Upper lobe of left lung (tissue), 6 donors: ENCODE measurements at regions not wholly inside any gene's neighbourhood (a gene's known extent, or its start where the extent isn't known, plus 50 kb on each side); places are given as distances from the start of the nearest gene placed in this dataset.
A peak's percentile ranks its signal among the peaks of the same experiment; 100 is the strongest.

Experiments
- ATAC-seq, 2 donors: fragments of 200-7000 bp; cut with Tn5 transposase; one replicate each; pipeline ENCODE4 v1.9.1; 2022; ENCODE audit warnings: mild to moderate bottlenecking in 2 of 2, moderate library complexity in 2 of 2; ENCODE audit not compliant: low FRiP score in 2 of 2
- DNase-seq, 2 donors: peaks; one replicate each; pipeline ENCODE4 v3.0.0-alpha.2; 2019 to 2020
- H3K27ac ChIP-seq, 4 donors: fragments of 200-600 bp; sonication (generic); one replicate each; pipeline ENCODE4 v1.5.1; 2016 to 2019
- H3K27me3 ChIP-seq, 4 donors: fragments of 200-600 bp; sonication (generic); one replicate each; pipeline ENCODE4 v1.5.1; 2017 to 2019
- H3K36me3 ChIP-seq, 4 donors: fragments of 200-600 bp; sonication (generic); one replicate each; pipeline ENCODE4 v1.5.1; 2016 to 2019
- H3K4me1 ChIP-seq, 4 donors: fragments of 200-600 bp; sonication (generic); one replicate each; pipeline ENCODE4 v1.5.1; 2018 to 2019
- H3K4me3 ChIP-seq, 4 donors: fragments of 200-600 bp; sonication (generic); one replicate each; pipeline ENCODE4 v1.5.1; 2017 to 2019; ENCODE audit warnings: mild to moderate bottlenecking in 2 of 4, moderate library complexity in 1 of 4
- H3K9me3 ChIP-seq, 4 donors: fragments of 200-600 bp; sonication (generic); one replicate each; pipeline ENCODE4 v1.5.1; 2018 to 2019
- EP300 ChIP-seq, 4 donors: sonication (generic); formaldehyde crosslinking; IDR thresholded peaks; one replicate each; pipeline ENCODE4 v1.5.1; 2017; ENCODE audit warnings: antibody characterized with exemption in 4 of 4, control low read depth in 2 of 4
- POLR2A ChIP-seq, 4 donors: fragments of 450-650 bp; IDR thresholded peaks; one replicate each; pipeline ENCODE4 v1.5.1; 2016 to 2017; ENCODE audit warnings: antibody characterized with exemption in 4 of 4, mild to moderate bottlenecking in 2 of 4
- POLR2AphosphoS5 ChIP-seq, 2 donors: sonication (generic); formaldehyde crosslinking; IDR thresholded peaks; one replicate each; pipeline ENCODE4 v1.5.1; 2017; ENCODE audit warnings: antibody characterized with exemption in 2 of 2
- WGBS, 2 donors: methylation state at CpG; one replicate each; pipeline ENCODE4 v1.1.5; 2017 to 2018; 5-methylcytosine and 5-hydroxymethylcytosine counted together
- TF ChIP-seq, protein P1 (sequence below), 6 experiments: fragments of 450-650 bp in 4 of 6; fragments of 200-600 bp in 2 of 6; sonication (generic) in 2 of 6; IDR thresholded peaks; one replicate each; pipeline ENCODE4 v1.5.1; 2016 to 2019; ENCODE audit warnings: antibody characterized with exemption in 6 of 6
- donor health status: DM: no; HTN: no; CAD: no; lungs with moderate emphysema.
- donor health status: DM: no; HTN: yes; CAD: no; lungs with severe emphysema.

DNA sequence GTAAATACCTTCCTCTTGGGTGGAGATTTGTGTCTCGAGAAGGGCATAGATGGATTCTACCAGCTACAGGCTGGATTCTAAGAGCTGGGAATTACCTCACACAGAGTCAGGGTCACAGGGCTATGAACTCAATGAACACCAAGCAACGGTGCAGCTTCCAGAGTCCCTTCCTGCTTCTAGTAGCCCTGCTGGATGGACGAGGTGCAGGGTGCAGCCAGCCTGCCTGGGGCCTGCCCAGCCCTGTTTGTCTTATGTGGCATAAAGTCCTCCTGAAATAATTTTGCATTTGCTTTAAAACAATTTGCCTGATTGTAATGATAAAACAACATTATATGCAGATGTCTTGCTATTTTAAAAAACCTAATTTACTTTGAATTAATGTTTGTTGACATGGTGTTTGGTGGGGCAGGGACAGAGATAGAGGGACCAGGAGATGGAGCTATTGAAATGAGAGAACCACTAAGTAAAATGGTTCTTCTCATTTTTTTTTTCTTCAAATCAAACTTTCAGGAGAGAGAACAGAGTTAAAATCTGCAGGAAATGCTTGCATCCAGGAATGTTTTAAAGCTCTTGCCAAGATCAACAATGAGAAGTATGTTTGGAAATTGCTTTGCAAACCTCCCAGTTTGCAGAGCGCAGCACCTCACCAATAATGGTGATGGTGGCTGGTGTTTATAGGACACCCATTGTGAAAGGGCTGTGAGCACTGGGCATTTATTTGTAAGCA is 305.4 kb upstream of the PODXL start:
- DNase-seq (peak in 1 of 2 donors; percentile 33), ATAC-seq (no peak)
- Histone ChIP-seq H3K4me1 (peaks cover 0 to 13% (median 0%) of the 10 kb centered on the region in 4 donors), H3K9me3 (no peaks in the 10 kb centered on the region), H3K36me3 (no peaks in the 10 kb centered on the region), H3K27ac (no peak overlapping the region), H3K4me3 (no peak overlapping the region), H3K27me3 (no peaks in the 10 kb centered on the region)
- WGBS, 2 donors = 42 to 49% methylated on average over 4 of the region's 4 CpGs
- TF ChIP-seq EP300 (IDR thresholded peaks at IDR 0.05) (no peak), POLR2AphosphoS5 (IDR thresholded peaks at IDR 0.05) (no peak), POLR2A (IDR thresholded peaks at IDR 0.05) (no peak)
- TF ChIP-seq, protein P1, sequence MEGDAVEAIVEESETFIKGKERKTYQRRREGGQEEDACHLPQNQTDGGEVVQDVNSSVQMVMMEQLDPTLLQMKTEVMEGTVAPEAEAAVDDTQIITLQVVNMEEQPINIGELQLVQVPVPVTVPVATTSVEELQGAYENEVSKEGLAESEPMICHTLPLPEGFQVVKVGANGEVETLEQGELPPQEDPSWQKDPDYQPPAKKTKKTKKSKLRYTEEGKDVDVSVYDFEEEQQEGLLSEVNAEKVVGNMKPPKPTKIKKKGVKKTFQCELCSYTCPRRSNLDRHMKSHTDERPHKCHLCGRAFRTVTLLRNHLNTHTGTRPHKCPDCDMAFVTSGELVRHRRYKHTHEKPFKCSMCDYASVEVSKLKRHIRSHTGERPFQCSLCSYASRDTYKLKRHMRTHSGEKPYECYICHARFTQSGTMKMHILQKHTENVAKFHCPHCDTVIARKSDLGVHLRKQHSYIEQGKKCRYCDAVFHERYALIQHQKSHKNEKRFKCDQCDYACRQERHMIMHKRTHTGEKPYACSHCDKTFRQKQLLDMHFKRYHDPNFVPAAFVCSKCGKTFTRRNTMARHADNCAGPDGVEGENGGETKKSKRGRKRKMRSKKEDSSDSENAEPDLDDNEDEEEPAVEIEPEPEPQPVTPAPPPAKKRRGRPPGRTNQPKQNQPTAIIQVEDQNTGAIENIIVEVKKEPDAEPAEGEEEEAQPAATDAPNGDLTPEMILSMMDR (IDR thresholded peaks at IDR 0.05) = no peak

DNA sequence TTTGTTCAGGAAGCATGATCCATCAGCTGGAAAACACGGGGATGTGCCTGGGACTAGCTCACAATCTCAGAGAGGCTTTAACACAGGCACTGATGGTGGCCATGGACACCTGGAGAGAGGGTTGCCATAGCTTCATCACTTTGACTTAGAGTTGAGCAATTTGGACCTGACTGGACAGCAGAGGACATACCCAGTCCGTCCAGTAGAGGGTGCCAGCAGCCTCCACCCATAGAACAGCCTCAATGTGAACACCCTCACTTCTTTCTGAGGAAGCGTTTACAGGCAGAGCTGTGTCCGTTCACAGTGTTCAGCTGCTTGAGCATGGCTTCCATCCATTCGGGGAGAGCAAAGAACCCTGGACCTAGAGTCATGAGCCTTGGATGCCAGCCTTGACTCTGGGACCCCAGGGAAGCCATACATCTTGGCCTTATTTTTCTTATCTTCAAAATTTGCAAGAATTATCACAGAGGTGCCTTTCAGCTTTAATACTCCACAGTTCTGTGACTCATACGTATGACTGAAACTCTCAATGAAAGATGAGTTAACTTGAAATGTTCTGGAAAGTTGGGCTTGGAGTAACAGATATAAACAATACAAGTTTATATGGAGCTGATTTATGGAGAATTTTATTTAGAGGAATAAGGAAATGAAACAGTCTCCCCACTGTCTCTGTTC is 302.9 kb upstream of the PODXL start:
- Histone ChIP-seq H3K9me3 (peaks cover 0 to 4% (median 0%) of the 10 kb centered on the region in 4 donors), H3K4me3 (no peak overlapping the region), H3K36me3 (no peaks in the 10 kb centered on the region), H3K4me1 (peaks cover 0 to 13% (median 0%) of the 10 kb centered on the region in 4 donors), H3K27me3 (no peaks in the 10 kb centered on the region), H3K27ac (no peak overlapping the region)
- 19 to 29% methylated on average over 4 to 6 of the region's 6 CpGs for WGBS, 2 donors
- TF ChIP-seq POLR2A (IDR thresholded peaks at IDR 0.05) (no peak), POLR2AphosphoS5 (IDR thresholded peaks at IDR 0.05) (no peak)
- TF ChIP-seq, protein P1 (IDR thresholded peaks at IDR 0.05) = peak; percentile 54 to 77 (median 62)
- peak; percentile 80 to 89 for ATAC-seq
- peak in 1 of 2 donors; percentile 55 for DNase-seq

DNA sequence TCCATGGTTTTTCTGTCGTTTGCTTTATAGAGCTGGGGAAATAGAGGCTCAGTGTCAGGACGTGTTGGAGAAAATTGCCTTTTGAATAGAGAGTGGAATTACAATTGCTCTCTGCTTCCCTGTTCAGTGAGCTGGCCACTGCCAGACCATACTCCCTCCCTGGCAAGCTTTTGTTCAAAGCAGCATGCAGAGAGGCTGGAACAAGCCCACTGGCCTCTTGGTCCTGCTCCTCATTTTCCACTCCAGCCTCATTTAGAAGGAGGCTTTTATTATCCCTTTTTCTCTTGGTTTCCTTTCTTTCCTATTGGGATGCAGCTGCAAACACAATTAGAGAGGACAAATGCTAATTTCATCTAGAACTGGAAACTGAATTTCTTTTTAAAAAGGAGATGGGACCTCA is 302.2 kb upstream of the PODXL start:
- ATAC-seq = no peak

DNA sequence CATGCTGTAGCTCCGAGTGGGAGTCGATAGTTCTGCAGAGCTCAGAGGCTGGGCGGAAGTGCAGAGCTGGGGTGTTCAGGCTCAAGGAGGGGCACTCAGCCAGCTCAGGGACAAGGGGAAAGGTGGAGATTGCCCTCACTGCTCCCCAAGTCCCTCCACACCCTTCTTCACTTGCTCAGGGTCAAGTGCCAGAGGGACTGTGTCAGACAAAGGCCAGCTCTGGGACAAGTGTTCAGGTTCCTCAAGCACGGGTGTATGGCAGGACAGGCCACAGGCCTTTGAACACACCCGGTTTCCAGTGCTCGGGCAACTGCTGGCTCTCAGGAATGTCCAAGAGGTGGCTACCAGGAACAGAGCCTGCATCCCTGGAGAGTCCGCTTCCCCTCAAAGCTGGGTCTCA is 293.0 kb upstream of the PODXL start:
- ATAC-seq = no peak
- WGBS, 2 donors = 82 to 83% methylated on average over 4 to 7 of the region's 7 CpGs
- Histone ChIP-seq H3K4me1 (peaks cover 0 to 2% (median 0%) of the 10 kb centered on the region in 4 donors), H3K4me3 (no peak overlapping the region), H3K36me3 (no peaks in the 10 kb centered on the region), H3K27me3 (no peaks in the 10 kb centered on the region), H3K9me3 (peaks cover 0 to 5% (median 0%) of the 10 kb centered on the region in 4 donors), H3K27ac (no peak overlapping the region)
- TF ChIP-seq POLR2A (IDR thresholded peaks at IDR 0.05) = no peak
- no peak for TF ChIP-seq POLR2AphosphoS5 (IDR thresholded peaks at IDR 0.05)
- no peak for TF ChIP-seq EP300 (IDR thresholded peaks at IDR 0.05)
- TF ChIP-seq, protein P1 (IDR thresholded peaks at IDR 0.05) = no peak
- no peak for DNase-seq

More for the DNA sequence above, 302.2 kb upstream of the PODXL start:
- TF ChIP-seq POLR2AphosphoS5 (IDR thresholded peaks at IDR 0.05) (no peak), EP300 (IDR thresholded peaks at IDR 0.05) (no peak), POLR2A (IDR thresholded peaks at IDR 0.05) (no peak)
- TF ChIP-seq, protein P1 (IDR thresholded peaks at IDR 0.05) = no peak
- Histone ChIP-seq H3K9me3 (peaks cover 0 to 7% (median 0%) of the 10 kb centered on the region in 4 donors), H3K36me3 (no peaks in the 10 kb centered on the region), H3K4me1 (peaks cover 0 to 13% (median 0%) of the 10 kb centered on the region in 4 donors), H3K4me3 (no peak overlapping the region), H3K27me3 (no peaks in the 10 kb centered on the region), H3K27ac (no peak overlapping the region)
- WGBS, 2 donors = 59 to 66% methylated on average over 2 of the region's 2 CpGs
- no peak for DNase-seq
